UCSD-AML1 (cell line): ENCODE measurements at regions not wholly inside any gene's neighbourhood (a gene's known extent, or its start where the extent isn't known, plus 50 kb on each side); places are given as distances from the start of the nearest gene placed in this dataset.

Experiments used
- DNase-seq: peaks from one replicate; lab custom pipeline; 2025; ENCODE audit not compliant: unreplicated experiment; lab: John Stamatoyannopoulos, UW

- no peak for DNase-seq
Observed at GRCh38 chr3:194832346-194833104, 146.8 kb downstream of the FAM43A start.

GRCh38 chr3:194833114-194833910, 147.6 kb downstream of the FAM43A start:
- no peak for DNase-seq

- no peak for DNase-seq
Observed at GRCh38 chr3:194836661-194837060, 151.0 kb downstream of the FAM43A start.

- DNase-seq = no peak
Observed at GRCh38 chr3:194837457-194838127, 151.9 kb downstream of the FAM43A start.

- no peak for DNase-seq
Observed at GRCh38 chr3:194838236-194838635, 152.6 kb downstream of the FAM43A start.

- no peak for DNase-seq
Observed at GRCh38 chr3:194840661-194841514, 155.2 kb downstream of the FAM43A start.

- DNase-seq = no peak
Observed at GRCh38 chr3:194841515-194841841, 155.8 kb downstream of the FAM43A start.

- DNase-seq = no peak
Observed at GRCh38 chr3:194843556-194843955, 157.9 kb downstream of the FAM43A start.

- no peak for DNase-seq
Observed at GRCh38 chr3:194844046-194844445, 158.4 kb downstream of the FAM43A start.

GRCh38 chr3:194849166-194849875, 163.6 kb downstream of the FAM43A start:
- no peak for DNase-seq

- DNase-seq = no peak
Observed at GRCh38 chr3:194851254-194851653, 165.6 kb downstream of the FAM43A start.

- DNase-seq = no peak
Observed at GRCh38 chr3:194851941-194852340, 166.3 kb downstream of the FAM43A start.

- DNase-seq = no peak
Observed at GRCh38 chr3:194852345-194852744, 166.7 kb downstream of the FAM43A start.

GRCh38 chr3:194852831-194853508, 167.3 kb downstream of the FAM43A start:
- DNase-seq = no peak

GRCh38 chr3:194854206-194854605, 168.5 kb downstream of the FAM43A start:
- no peak for DNase-seq

GRCh38 chr3:194854659-194855390, 169.1 kb downstream of the FAM43A start:
- DNase-seq = no peak

GRCh38 chr3:194856296-194856695, 170.6 kb downstream of the FAM43A start:
- DNase-seq = no peak

- no peak for DNase-seq
Observed at GRCh38 chr3:194857469-194858113, 171.9 kb downstream of the FAM43A start.

GRCh38 chr3:194858382-194858781, 172.7 kb downstream of the FAM43A start:
- no peak for DNase-seq
